ENCODE measurements at regions not wholly inside any gene's neighbourhood (a gene's known extent, or its start where the extent isn't known, plus 50 kb on each side); places are given as distances from the start of the nearest gene placed in this dataset.

- TF ChIP-seq CTCF (IDR thresholded peaks at IDR 0.05; ENCODE audit: insufficient read depth, low read length, poor library complexity, severe bottlenecking) (no peak), EZH2phosphoT487 (conservative IDR thresholded peaks at IDR 0.05; ENCODE audit: low read length) (no peak)
Observed at GRCh38 chr10:4383651-4384098, 442.3 kb upstream of the AKR1E2 start.
